Left kidney (tissue), 1 donor: ENCODE measurements at regions not wholly inside any gene's neighbourhood (a gene's known extent, or its start where the extent isn't known, plus 50 kb on each side); places are given as distances from the start of the nearest gene placed in this dataset.
"Not testable (repeated sequence)": the region's sequence is repeated elsewhere in the genome, so short reads cannot be mapped to it uniquely, and the experiment has no call there.

Source experiments
- DNase-seq: peaks from one replicate; pipeline ENCODE4 v3.0.0-alpha.2; 2013

GRCh38 chr1:143694085-143694484 is 277.7 kb downstream of the FAM72C start:
- no peak for DNase-seq

- no peak for DNase-seq
These were observed 279.7 kb downstream of the FAM72C start for GRCh38 chr1:143691971-143692529.

DNA sequence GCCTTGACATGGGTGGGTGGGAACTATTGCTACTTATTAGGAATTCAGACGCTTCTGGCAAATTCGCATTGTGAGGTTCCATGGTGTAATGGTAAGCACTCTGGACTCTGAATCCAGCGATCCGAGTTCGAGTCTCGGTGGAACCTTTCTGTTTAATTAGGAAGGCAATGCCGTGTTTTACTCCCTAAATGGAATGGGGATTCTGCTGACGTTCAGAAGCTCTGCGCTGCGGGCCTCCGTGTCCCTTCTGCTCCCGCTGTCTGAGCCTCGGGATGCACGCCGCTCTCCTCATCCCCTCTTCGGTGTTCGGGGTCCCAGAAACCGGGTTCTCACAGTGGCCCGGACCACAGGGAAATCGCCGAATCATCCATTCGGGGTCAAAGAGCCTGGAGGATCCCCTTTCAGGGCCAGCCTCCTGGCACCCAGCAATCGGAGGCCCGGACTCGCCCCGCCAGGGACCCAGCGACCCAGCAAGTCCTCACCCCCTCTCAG is 280.3 kb downstream of the FAM72C start:
- no peak for DNase-seq

GRCh38 chr1:143689781-143690180 is 282.0 kb downstream of the FAM72C start:
- DNase-seq, result no peak

DNA sequence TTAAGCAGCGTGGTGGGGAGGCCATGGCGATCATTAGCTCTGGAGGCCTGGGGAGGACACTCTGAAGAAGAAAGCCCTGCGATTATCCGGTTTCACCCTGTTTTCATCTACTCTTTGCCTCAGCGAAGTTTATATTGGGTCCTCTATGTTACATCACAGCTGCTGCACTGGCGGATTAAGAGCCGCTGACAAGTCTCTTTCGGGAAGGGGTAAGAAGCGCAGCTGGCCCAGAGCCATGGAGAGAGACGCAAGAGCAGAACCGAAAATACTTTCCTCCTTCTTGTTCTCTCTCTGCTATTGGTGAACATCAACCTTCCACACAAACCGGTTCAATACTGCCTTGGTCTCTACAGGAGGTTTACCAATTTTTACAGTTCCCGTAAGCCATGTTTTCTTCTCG is 291.5 kb downstream of the FAM72C start:
- no peak for DNase-seq

DNA sequence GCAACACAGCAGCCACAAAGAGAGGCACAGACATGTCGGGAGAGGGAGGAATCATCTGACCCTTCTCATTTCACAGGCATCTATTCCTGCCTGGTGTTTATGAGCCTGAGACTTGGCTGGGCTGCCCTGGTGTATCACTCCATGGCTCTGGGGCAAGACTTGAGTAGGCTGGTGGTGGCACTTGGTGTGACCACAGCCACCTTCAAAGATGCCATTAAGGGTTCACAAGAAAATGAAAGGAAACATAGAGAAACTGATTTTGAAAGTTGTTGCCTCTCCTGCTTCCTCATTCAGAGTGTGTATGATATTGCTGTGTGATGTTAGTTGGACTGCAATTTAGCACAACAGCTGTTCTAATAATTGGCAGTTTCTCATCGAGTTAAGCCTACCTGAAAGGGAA is 298.8 kb downstream of the FAM72C start:
- DNase-seq, result no peak

DNA sequence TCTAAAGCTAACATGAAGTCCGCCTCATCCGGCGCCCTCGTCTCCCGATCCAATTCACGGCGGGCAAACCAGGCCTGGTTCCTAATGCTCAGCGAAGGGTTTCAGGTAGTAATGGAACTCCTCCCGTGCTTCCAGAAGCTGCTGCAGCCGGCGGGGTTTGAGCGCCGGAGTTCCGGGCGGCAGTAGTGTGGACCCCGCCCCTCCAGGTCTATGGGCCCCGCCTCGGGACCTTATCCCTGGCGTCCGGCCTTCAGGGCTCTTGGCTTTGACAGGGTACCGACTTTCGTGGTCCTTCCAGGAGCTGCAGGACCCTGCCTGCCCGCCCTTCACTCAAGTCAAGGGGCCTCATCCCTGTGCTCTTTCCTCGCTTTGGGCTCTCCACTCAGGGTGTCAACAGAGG is 304.1 kb downstream of the FAM72C start:
- no peak for DNase-seq

DNA sequence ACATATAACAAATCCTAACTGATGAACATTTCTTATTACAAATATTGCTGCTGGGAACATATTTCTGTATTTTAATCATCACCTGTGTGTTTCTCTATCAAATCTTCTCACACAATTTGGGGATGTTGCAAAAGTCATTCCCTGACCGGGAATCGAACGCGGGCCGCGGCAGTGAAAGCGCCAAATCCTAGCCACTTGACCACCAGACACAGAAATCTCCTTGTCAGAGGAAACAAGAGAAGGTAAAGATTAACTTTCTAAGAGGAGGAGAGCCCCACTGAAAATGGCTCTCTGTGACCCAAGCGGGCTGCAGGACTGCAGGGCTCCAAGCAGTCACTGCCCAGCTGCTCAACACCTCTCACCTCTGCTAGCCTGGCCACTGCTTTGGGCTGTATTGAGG is 304.9 kb downstream of the FAM72C start:
- DNase-seq, result no peak

DNA sequence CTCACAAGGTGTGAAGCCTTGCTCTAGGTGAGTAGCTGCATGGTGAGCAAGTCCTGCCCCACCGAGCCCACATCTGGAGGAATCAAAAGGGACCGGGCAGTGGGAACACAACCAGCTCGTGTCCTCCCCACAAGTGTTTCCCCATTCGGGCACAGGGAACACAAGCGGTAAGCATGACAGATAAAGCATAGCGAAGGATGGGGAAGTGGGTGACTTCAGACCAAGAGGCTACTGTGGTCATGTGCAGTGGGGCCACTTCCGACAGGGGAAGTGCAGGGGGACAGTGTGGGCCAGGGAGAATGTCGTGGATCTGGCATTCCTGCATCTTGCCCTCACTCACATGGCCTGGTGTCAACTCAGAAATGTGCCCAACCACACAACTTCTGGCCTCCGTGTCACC is 306.2 kb downstream of the FAM72C start:
- DNase-seq, result no peak

DNA sequence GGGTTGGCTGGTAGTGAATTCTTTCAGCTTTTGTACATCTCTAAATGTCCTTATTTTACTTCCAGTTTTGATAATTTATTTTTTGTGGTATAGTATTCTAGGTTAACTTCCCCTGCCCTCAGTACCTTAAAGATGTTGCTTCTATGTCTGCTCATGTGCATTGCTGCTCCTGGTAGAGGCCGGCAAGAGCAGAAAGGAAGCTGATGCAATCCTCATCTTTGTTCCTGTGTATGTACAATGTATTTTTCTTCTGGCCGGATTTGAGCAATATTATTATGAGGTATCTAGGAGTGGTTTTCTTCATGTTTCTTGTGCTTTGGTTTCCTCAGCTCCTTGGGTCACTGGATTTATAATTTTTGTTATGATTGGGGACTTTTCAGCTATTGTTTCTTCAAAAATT is 308.7 kb downstream of the FAM72C start:
- DNase-seq, result not testable (repeated sequence)

DNA sequence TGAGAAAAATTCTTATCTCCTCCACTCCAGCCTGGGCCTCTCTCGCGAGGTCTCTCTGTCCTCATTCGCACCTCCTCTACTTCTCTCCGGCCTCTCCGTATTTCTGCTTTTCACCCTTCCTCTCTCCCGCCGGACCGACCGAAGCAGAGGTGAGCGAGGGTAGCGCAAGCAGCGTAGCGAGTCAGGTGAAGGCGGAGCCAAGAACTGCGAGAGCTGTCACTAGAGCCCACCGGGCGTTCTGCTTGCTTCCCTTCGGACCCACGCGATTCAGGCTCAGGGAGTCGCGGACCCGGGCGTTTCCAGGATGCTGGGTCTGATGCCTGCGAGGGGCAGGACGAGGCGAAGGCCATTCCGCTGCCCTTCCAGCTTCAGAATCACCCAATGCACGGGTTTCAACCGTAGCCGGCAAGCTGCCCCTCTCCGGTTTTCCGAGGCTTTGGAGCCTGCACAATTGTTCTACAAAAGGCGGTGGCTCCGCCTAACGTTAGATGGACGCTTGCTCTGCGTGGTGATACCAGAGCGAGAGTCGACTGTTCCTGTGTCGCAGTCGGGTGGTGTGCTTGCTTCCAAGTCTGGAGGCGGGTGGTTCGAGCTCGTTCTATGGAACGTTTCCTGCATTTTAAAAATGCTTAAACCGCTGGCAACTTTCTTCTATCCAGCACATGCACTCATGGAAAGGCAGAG is 310.2 kb downstream of the FAM72C start:
- no peak for DNase-seq

GRCh38 chr1:143660354-143660941 is 311.3 kb downstream of the FAM72C start:
- no peak for DNase-seq

- DNase-seq, result no peak
These were observed 318.4 kb downstream of the FAM72C start for GRCh38 chr1:143653429-143653802.

DNA sequence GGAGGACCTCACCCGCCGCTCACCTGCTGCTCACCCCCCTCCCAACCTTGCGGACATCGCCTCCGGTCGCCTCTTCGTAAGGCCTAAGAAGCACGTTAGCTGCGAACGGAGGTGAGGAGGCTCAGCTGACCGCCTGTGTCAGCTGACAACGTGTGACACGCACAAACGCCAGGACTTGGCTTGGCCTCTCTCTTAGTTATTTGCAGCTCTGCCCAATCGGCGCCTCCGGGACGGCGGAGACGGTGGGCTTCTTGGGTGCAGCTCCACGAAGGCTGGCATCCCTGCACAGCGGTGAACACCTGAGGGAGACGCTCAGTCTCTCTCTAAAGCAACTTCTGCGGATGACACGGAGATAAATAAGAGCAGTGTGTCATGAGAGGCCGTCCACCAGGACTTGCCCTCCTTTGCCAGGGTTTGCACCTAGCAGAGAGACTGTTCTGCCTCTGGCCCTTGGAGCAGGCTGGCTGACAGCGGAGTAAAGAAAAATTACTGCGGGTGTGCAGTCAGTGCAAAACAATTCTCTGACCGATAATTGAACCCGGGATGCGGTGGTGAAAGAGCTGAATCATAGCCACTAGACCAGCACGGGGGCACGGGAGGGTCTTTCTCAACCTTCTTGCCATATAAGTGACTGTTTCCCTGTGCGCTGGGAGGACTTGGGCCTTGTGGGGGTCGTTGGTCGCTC is 318.9 kb downstream of the FAM72C start:
- DNase-seq, result no peak

DNA sequence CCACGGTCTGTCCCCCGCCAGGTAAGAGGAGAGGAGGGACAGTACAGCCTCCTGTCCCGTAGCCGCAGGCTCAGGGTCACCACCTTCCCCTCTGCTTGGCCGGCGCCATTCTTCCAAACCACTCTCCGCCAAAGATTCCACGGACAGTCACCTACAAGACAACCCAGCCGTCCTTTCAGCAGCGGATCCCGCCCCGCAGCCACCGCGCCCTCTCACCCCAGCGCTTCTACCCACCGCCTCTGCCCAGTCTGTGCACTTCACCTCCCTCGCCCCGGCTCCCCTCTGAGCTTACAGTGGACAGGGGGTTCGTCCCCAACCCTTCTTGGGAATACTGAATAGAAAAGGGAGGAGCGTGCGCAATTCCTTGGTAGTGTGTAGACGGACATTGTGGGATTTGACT is 319.6 kb downstream of the FAM72C start:
- DNase-seq, result no peak

DNA sequence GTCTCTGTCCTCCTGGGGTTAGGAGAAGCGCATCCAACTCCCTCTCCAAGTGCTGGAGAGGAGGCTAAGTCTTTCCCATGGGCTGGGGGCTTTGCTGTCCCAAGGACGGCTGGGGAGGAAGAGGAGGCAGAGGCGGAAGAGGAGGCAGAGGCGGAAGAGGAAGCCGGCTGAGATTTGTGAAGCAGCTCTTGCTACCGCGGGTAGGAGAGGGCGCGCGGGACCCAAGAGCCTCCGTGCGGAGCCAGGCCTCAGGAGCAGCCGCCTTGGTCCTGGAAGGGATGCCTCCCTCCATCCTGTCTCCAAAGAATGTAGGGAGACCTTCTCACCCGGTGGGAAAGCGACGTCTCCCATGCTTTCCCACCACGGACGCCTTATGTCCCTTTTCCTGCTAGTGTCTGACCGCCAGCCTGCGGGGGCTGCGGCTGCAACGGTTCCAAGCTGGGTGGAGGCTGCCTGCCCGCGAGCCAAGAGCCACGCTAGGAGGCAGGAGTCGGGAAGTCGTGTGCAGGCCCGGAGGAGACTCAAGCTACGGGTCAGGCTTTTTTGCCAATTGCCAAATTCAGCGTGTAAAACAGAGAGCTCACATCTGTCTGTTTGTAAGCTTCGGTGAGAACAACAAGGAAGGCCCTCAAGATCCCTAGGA is 320.3 kb downstream of the FAM72C start:
- no peak for DNase-seq

- not testable (repeated sequence) for DNase-seq
These were observed 327.8 kb downstream of the FAM72C start for GRCh38 chr1:143644035-143644434.

- no peak for DNase-seq
These were observed 328.5 kb downstream of the FAM72C start for GRCh38 chr1:143643148-143643885.

DNA sequence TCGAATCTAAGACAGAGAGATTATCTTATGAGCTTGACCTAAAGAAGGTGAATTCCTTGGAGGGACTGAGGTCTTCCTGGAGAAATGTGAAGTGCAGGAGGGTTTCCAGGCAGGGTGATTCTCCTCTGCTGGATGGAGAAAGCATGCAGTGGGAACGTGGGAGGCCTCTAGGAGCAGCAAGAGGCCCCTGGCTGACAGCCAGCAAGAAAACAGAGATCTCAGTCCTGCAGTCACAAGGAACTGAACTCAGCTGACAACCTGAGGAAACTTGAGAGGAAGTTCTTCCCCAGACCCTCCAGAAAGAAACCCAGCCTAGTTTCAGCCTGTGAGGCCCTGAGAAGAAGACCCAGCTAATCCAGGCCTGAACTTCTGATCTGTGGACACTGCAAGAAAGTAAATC is 345.9 kb downstream of the FAM72C start:
- no peak for DNase-seq

GRCh38 chr1:143619851-143620250 is 351.9 kb downstream of the FAM72C start:
- no peak for DNase-seq

- no peak for DNase-seq
These were observed 360.6 kb downstream of the FAM72C start for GRCh38 chr1:143611159-143611558.

GRCh38 chr1:143610196-143610595 is 361.6 kb downstream of the FAM72C start:
- no peak for DNase-seq
